Loucy (cell line): ENCODE measurements at regions not wholly inside any gene's neighbourhood (a gene's known extent, or its start where the extent isn't known, plus 50 kb on each side); places are given as distances from the start of the nearest gene placed in this dataset.

ENCODE experiments used
- CTCF ChIP-seq: fragments of 200-600 bp; sonication (generic); conservative IDR thresholded peaks from 2 replicates; pipeline ENCODE4 v1.5.1; 2014; ENCODE audit warnings: mild to moderate bottlenecking, antibody characterized with exemption, low read length
- EZH2phosphoT487 ChIP-seq: fragments of 200-600 bp; IDR thresholded peaks from 2 replicates; pipeline ENCODE4 v1.6.1; 2018; ENCODE audit warnings: antibody characterized with exemption, mild to moderate bottlenecking, moderate library complexity, borderline replicate concordance

- TF ChIP-seq CTCF = no peak
- no peak for TF ChIP-seq EZH2phosphoT487
Measured at GRCh38 chr17:34780438-34780837, 180.8 kb downstream of the CCT6B start.
